Keratinocyte (primary cell): ENCODE measurements at regions not wholly inside any gene's neighbourhood (a gene's known extent, or its start where the extent isn't known, plus 50 kb on each side); places are given as distances from the start of the nearest gene placed in this dataset.
"Not testable (repeated sequence)": the region's sequence is repeated elsewhere in the genome, so short reads cannot be mapped to it uniquely, and the experiment has no call there.

ENCODE experiments used
- DNase-seq: peaks from one replicate; pipeline ENCODE4 v3.0.0-alpha.2; 2011; ENCODE audit warnings: low read depth, missing footprints, low spot score
- FAIRE-seq: peaks from 2 replicates; lab custom pipeline; 2011; peaks lifted over from hg19 to GRCh38; lab: Jason Lieb, UNC
- H2AFZ ChIP-seq: 2 replicates; pipeline ENCODE4 v1.6.0; 2012; ENCODE audit warnings: low read length, control low read depth, inconsistent platforms; ENCODE audit not compliant: control insufficient read depth
- H3K27ac ChIP-seq: 2 replicates; pipeline ENCODE4 v1.5.1; 2011; ENCODE audit warnings: low read length; ENCODE audit not compliant: control insufficient read depth, insufficient read depth
- H3K27me3 ChIP-seq: 3 replicates; pipeline ENCODE4 v1.6.0; 2011; ENCODE audit warnings: low read length; ENCODE audit not compliant: control insufficient read depth, insufficient read depth; ENCODE audit errors: extremely low read depth
- H3K36me3 ChIP-seq, 2 experiments: 2 replicates in 1 of 2; 3 replicates in 1 of 2; pipeline ENCODE4 v1.5.1; 2011; ENCODE audit warnings: low read length in 2 of 2, mild to moderate bottlenecking in 1 of 2; ENCODE audit not compliant: control insufficient read depth in 2 of 2, insufficient read depth in 2 of 2; ENCODE audit errors: extremely low read depth in 1 of 2
- H3K4me1 ChIP-seq: 3 replicates; pipeline ENCODE4 v1.5.1; 2011; ENCODE audit warnings: low read length; ENCODE audit not compliant: control insufficient read depth, insufficient read depth; ENCODE audit errors: extremely low read depth
- H3K4me2 ChIP-seq: 3 replicates; pipeline ENCODE4 v1.6.0; 2011; ENCODE audit warnings: low read depth, low read length; ENCODE audit not compliant: control insufficient read depth, insufficient read depth; ENCODE audit errors: extremely low read depth
- H3K4me3 ChIP-seq, 3 experiments: fragments of 200-600 bp in 1 of 3; sonication (generic) in 1 of 3; 2 replicates in 2 of 3; 3 replicates in 1 of 3; pipeline ENCODE4 v1.5.1; 2011 to 2016; ENCODE audit warnings: low read length in 3 of 3, mild to moderate bottlenecking in 3 of 3, control low read depth in 2 of 3, inconsistent platforms in 1 of 3, low read depth in 1 of 3, mixed read lengths in 1 of 3, mixed run types in 1 of 3, moderate library complexity in 1 of 3; ENCODE audit not compliant: control insufficient read depth in 2 of 3, insufficient read depth in 2 of 3; ENCODE audit errors: extremely low read depth in 1 of 3
- H3K79me2 ChIP-seq: 2 replicates; pipeline ENCODE4 v1.6.0; 2012; ENCODE audit warnings: low read length; ENCODE audit not compliant: control insufficient read depth, insufficient read depth
- H3K9ac ChIP-seq: 3 replicates; pipeline ENCODE4 v1.6.0; 2011; ENCODE audit warnings: low read length; ENCODE audit not compliant: control insufficient read depth, insufficient read depth; ENCODE audit errors: extremely low read depth
- H3K9me1 ChIP-seq: 3 replicates; pipeline ENCODE4 v1.6.0; 2011; ENCODE audit warnings: low read length; ENCODE audit not compliant: control insufficient read depth, insufficient read depth; ENCODE audit errors: extremely low read depth
- H3K9me3 ChIP-seq: 2 replicates; pipeline ENCODE4 v1.5.1; 2012; ENCODE audit warnings: low read depth, low read length; ENCODE audit not compliant: control insufficient read depth
- H4K20me1 ChIP-seq: 3 replicates; pipeline ENCODE4 v1.6.0; 2011; ENCODE audit warnings: low read length; ENCODE audit not compliant: control insufficient read depth, insufficient read depth; ENCODE audit errors: extremely low read depth
- CTCF ChIP-seq, 3 experiments: IDR thresholded peaks in 1 of 3; conservative IDR thresholded peaks in 1 of 3; optimal IDR thresholded peaks in 1 of 3; 2 replicates in 2 of 3; 3 replicates in 1 of 3; pipeline versions ENCODE3 to v1.5.1; 2011; ENCODE audit warnings: low read length in 3 of 3, mild to moderate bottlenecking in 3 of 3, moderate library complexity in 2 of 3, control low read depth in 1 of 3, inconsistent platforms in 1 of 3; ENCODE audit not compliant: insufficient read depth in 2 of 3; ENCODE audit errors: extremely low read depth in 1 of 3
- EZH2 ChIP-seq: IDR thresholded peaks from one replicate; pipeline ENCODE4 v1.6.1; 2012; ENCODE audit warnings: inconsistent platforms, mild to moderate bottlenecking, low read length, moderate library complexity
- dilution Hi-C: fragments of 300-500 bp; cut with MboI; formaldehyde crosslinking; loops from one replicate; pipeline ENCODE4 v1.7.0; 2020; ENCODE audit warnings: low sequenced_read_pairs; ENCODE audit not compliant: extremely low pct_ligation_motif_present

DNA sequence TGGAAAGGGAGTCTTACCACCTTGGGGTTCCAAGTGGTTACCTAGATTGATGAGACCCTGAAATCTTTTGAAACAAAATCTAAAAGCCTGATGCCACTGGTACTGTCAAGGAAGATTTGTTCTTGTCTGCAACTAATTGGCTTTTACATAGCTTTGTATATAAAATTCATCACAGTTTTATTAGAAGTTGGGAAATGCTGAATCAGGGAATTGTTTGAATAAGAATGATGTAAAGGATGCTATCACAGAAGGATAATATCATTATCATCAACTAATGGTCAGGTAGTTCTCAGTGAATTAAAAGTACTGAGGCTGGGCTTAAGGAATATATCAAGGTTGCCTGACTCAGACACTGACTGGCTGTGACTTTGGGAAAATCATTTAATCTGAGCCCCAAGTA, 248.3 kb upstream of the STXBP6 start:
- no peaks in the 10 kb centered on the region for H3K79me2 ChIP-seq
- no peak for DNase-seq
- dilution Hi-C loops = no loop called here
- H4K20me1 ChIP-seq = no peaks in the 10 kb centered on the region
- no peak overlapping the region for H3K9ac ChIP-seq
- FAIRE-seq = no peak
- H3K27ac ChIP-seq = no peak overlapping the region
- no peak overlapping the region for H3K4me2 ChIP-seq
- no peaks in the 10 kb centered on the region for H3K4me1 ChIP-seq
- H3K36me3 ChIP-seq = no peaks in the 10 kb centered on the region
- no peaks in the 10 kb centered on the region for H3K9me1 ChIP-seq
- TF ChIP-seq CTCF (optimal IDR thresholded peaks at IDR 0.05 in 1 of 3, IDR thresholded peaks at IDR 0.05 in 1 of 3, conservative IDR thresholded peaks at IDR 0.05 in 1 of 3; ENCODE audit: extremely low read depth in 1 of 3, insufficient read depth in 2 of 3, low read length in 3 of 3) (no peak), EZH2 (no peak)
- H2AFZ ChIP-seq = no peak overlapping the region
- H3K9me3 ChIP-seq = no peaks in the 10 kb centered on the region
- H3K4me3 ChIP-seq = no peak overlapping the region
- H3K27me3 ChIP-seq = no peaks in the 10 kb centered on the region

DNA sequence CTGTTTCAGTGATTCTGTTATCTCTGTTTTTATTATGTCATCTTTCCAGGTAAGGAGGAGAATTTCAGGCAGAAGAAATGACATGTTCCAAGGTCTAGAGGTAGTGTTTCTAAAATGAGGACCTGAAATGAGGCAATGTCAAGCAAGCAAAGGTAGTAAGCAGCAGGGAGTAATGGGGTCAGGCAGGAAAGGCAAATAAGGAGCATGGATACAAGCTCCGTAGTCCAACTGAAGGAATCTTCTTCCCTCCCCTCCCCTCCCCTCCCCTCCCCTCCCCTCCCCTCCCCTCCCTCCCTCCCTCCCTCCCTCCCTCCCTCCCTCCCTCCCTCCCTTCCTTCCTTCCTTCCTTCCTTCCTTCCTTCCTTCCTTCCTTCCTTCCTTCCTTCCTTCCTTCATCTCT, 240.2 kb upstream of the STXBP6 start:
- H3K36me3 ChIP-seq, dilution Hi-C loops, H4K20me1 ChIP-seq, H3K27me3 ChIP-seq, H3K9me3 ChIP-seq, H3K9ac ChIP-seq, H3K9me1 ChIP-seq, FAIRE-seq, H3K4me2 ChIP-seq, H3K4me3 ChIP-seq, H3K79me2 ChIP-seq, DNase-seq, H2AFZ ChIP-seq, H3K4me1 ChIP-seq, H3K27ac ChIP-seq: not testable (repeated sequence)

- no peak overlapping the region for H3K4me3 ChIP-seq
- no peaks in the 10 kb centered on the region for H3K27me3 ChIP-seq
- no peak overlapping the region for H2AFZ ChIP-seq
- TF ChIP-seq EZH2 (no peak), CTCF (optimal IDR thresholded peaks at IDR 0.05 in 1 of 3, IDR thresholded peaks at IDR 0.05 in 1 of 3, conservative IDR thresholded peaks at IDR 0.05 in 1 of 3; ENCODE audit: extremely low read depth in 1 of 3, insufficient read depth in 2 of 3, low read length in 3 of 3) (no peak)
- H3K9me3 ChIP-seq = no peaks in the 10 kb centered on the region
- DNase-seq (no peak), FAIRE-seq (no peak)
- no peaks in the 10 kb centered on the region for H3K9me1 ChIP-seq
- H3K4me2 ChIP-seq = no peak overlapping the region
- no peaks in the 10 kb centered on the region for H3K36me3 ChIP-seq
- dilution Hi-C loops = no loop called here
- H3K79me2 ChIP-seq = no peaks in the 10 kb centered on the region
- H4K20me1 ChIP-seq = no peaks in the 10 kb centered on the region
- H3K4me1 ChIP-seq = no peaks in the 10 kb centered on the region
- H3K9ac ChIP-seq = no peak overlapping the region
- no peak overlapping the region for H3K27ac ChIP-seq
Measured at GRCh38 chr14:25274529-25274928, 224.6 kb upstream of the STXBP6 start.
